ENCODE measurements at regions not wholly inside any gene's neighbourhood (a gene's known extent, or its start where the extent isn't known, plus 50 kb on each side); places are given as distances from the start of the nearest gene placed in this dataset.
"Not testable (repeated sequence)": the region's sequence is repeated elsewhere in the genome, so short reads cannot be mapped to it uniquely, and the experiment has no call there.

- H3K36me3 ChIP-seq (ENCODE audit: control insufficient read depth in 1 of 2, insufficient read depth in 2 of 2, low read depth in 1 of 2, low read length in 2 of 2), result no peaks in the 10 kb centered on the region
- no peak overlapping the region for H3K23ac ChIP-seq (ENCODE audit: low read length in 2 of 2)
- no peak overlapping the region for H3K14ac ChIP-seq (ENCODE audit: low read length in 2 of 2)
- H3K4ac ChIP-seq (ENCODE audit: low read depth in 1 of 2, low read length in 2 of 2), result no peak overlapping the region
- H3K27me3 ChIP-seq (ENCODE audit: control insufficient read depth in 1 of 2, insufficient read depth in 1 of 2, low read length in 2 of 2), result no peaks in the 10 kb centered on the region
- H4K8ac ChIP-seq (ENCODE audit: low read length), result no peak overlapping the region
- no peak overlapping the region for H2BK120ac ChIP-seq (ENCODE audit: low read depth, low read length)
- H3K9ac ChIP-seq (ENCODE audit: low read length), result no peak overlapping the region
- peak; percentile 64 for DNase-seq
- no peak overlapping the region for H3K27ac ChIP-seq (ENCODE audit: low read length, poor library complexity, severe bottlenecking)
- H3K4me1 ChIP-seq (ENCODE audit: control insufficient read depth, insufficient read depth, low read depth, low read length), result no peaks in the 10 kb centered on the region
- H3K79me1 ChIP-seq (replicated peaks; ENCODE audit: low read length, poor library complexity, severe bottlenecking), result no peaks in the 10 kb centered on the region
- no peak overlapping the region for H2AK5ac ChIP-seq (ENCODE audit: low read length, severe bottlenecking)
- H4K91ac ChIP-seq (ENCODE audit: low read length), result no peak overlapping the region
- no peak overlapping the region for H3K18ac ChIP-seq (ENCODE audit: low read depth in 1 of 2, low read length in 2 of 2)
- no peak overlapping the region for H3K4me3 ChIP-seq (ENCODE audit: insufficient read depth in 1 of 2, low read depth in 1 of 2, low read length in 2 of 2)
- H2AFZ ChIP-seq (ENCODE audit: low read depth, low read length), result no peak overlapping the region
- no peak overlapping the region for H2BK12ac ChIP-seq (ENCODE audit: low read length in 2 of 2)
- WGBS, result no CpG with 5 or more reads among the region's 2 CpGs
- no peak overlapping the region for H3K4me2 ChIP-seq (ENCODE audit: low read length, poor library complexity, severe bottlenecking)
- no peaks in the 10 kb centered on the region for H3K9me3 ChIP-seq (ENCODE audit: control insufficient read depth, low read length)
- no peak overlapping the region for H2BK15ac ChIP-seq (ENCODE audit: low read depth, poor library complexity, severe bottlenecking)
- no peak overlapping the region for H2BK5ac ChIP-seq (ENCODE audit: low read depth, low read length, poor library complexity, severe bottlenecking)
Measured at GRCh38 chr5:23411994-23412393, 95.4 kb upstream of the PRDM9 start.

DNA sequence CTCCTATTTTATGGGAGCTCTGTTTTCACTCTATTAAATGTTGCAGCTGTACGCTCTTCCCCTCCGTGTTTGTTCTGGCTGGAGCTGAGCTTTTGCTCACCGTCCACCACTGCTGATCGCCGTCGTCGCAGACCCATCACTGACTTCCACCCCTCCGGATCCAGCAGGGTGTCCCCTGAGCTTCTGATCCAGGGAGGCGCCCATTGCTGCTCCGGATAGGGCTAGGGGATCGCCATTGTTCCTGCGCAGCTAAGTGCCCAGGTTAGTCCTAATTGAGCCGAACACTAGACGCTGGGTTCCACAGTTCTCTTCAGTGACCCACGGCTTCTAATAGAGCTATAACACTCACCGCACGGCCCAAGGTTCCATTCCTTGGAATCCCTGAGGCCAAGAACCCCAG lies 96.2 kb upstream of the PRDM9 start:
- no peak overlapping the region for H3K4me2 ChIP-seq (ENCODE audit: low read length, poor library complexity, severe bottlenecking)
- H3K9me3 ChIP-seq (ENCODE audit: control insufficient read depth, low read length), result no peaks in the 10 kb centered on the region
- no peak overlapping the region for H3K9ac ChIP-seq (ENCODE audit: low read length)
- H2AFZ ChIP-seq (ENCODE audit: low read depth, low read length), result peak overlapping the region; percentile 14
- 97% methylated on average over 17 of the region's 17 CpGs for WGBS
- no peak overlapping the region for H3K27ac ChIP-seq (ENCODE audit: low read length, poor library complexity, severe bottlenecking)
- no peak overlapping the region for H2BK15ac ChIP-seq (ENCODE audit: low read depth, poor library complexity, severe bottlenecking)
- no peak overlapping the region for H2BK5ac ChIP-seq (ENCODE audit: low read depth, low read length, poor library complexity, severe bottlenecking)
- H3K79me1 ChIP-seq (replicated peaks; ENCODE audit: low read length, poor library complexity, severe bottlenecking), result no peaks in the 10 kb centered on the region
- no peak overlapping the region for H4K91ac ChIP-seq (ENCODE audit: low read length)
- no peak overlapping the region for H4K8ac ChIP-seq (ENCODE audit: low read length)
- H3K4me3 ChIP-seq (ENCODE audit: insufficient read depth in 1 of 2, low read depth in 1 of 2, low read length in 2 of 2), result no peak overlapping the region
- no peaks in the 10 kb centered on the region for H3K4me1 ChIP-seq (ENCODE audit: control insufficient read depth, insufficient read depth, low read depth, low read length)
- no peak overlapping the region for H2BK12ac ChIP-seq (ENCODE audit: low read length in 2 of 2)
- no peak overlapping the region for H3K14ac ChIP-seq (ENCODE audit: low read length in 2 of 2)
- no peak overlapping the region for H2AK5ac ChIP-seq (ENCODE audit: low read length, severe bottlenecking)
- no peaks in the 10 kb centered on the region for H3K36me3 ChIP-seq (ENCODE audit: control insufficient read depth in 1 of 2, insufficient read depth in 2 of 2, low read depth in 1 of 2, low read length in 2 of 2)
- H2BK120ac ChIP-seq (ENCODE audit: low read depth, low read length), result no peak overlapping the region
- H3K18ac ChIP-seq (ENCODE audit: low read depth in 1 of 2, low read length in 2 of 2), result no peak overlapping the region
- no peak overlapping the region for H3K4ac ChIP-seq (ENCODE audit: low read depth in 1 of 2, low read length in 2 of 2)
- no peaks in the 10 kb centered on the region for H3K27me3 ChIP-seq (ENCODE audit: control insufficient read depth in 1 of 2, insufficient read depth in 1 of 2, low read length in 2 of 2)
- no peak overlapping the region for H3K23ac ChIP-seq (ENCODE audit: low read length in 2 of 2)
- no peak for DNase-seq

DNA sequence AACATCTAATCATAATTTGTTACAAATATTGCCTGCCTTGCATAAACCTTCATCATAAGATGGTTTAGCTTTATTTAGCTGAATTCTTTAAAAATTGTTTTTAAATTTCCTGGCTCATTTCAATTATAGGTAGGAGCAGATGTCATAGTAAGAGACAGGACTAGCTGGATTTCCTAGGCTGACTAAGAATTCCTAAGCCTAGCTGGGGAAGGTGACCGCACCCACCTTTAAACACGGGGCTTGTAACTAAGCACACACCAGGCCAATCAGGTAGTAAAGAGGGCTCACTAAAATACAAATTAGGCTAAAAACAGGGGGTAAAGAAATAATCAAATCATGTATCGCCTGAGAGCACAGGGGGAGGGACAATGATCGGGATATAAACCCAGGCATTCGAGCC lies 96.6 kb upstream of the PRDM9 start:
- not testable (repeated sequence) for H3K4me2 ChIP-seq (ENCODE audit: low read length, poor library complexity, severe bottlenecking); H3K9me3 ChIP-seq (ENCODE audit: control insufficient read depth, low read length); H2BK12ac ChIP-seq (ENCODE audit: low read length in 2 of 2); H3K9ac ChIP-seq (ENCODE audit: low read length); H2AFZ ChIP-seq (ENCODE audit: low read depth, low read length); H2AK5ac ChIP-seq (ENCODE audit: low read length, severe bottlenecking); H3K27ac ChIP-seq (ENCODE audit: low read length, poor library complexity, severe bottlenecking); H3K4ac ChIP-seq (ENCODE audit: low read depth in 1 of 2, low read length in 2 of 2); H3K4me1 ChIP-seq (ENCODE audit: control insufficient read depth, insufficient read depth, low read depth, low read length); H3K79me1 ChIP-seq (replicated peaks; ENCODE audit: low read length, poor library complexity, severe bottlenecking); H3K27me3 ChIP-seq (ENCODE audit: control insufficient read depth in 1 of 2, insufficient read depth in 1 of 2, low read length in 2 of 2); H3K18ac ChIP-seq (ENCODE audit: low read depth in 1 of 2, low read length in 2 of 2); H4K91ac ChIP-seq (ENCODE audit: low read length); H3K4me3 ChIP-seq (ENCODE audit: insufficient read depth in 1 of 2, low read depth in 1 of 2, low read length in 2 of 2); H2BK120ac ChIP-seq (ENCODE audit: low read depth, low read length); DNase-seq; H2BK5ac ChIP-seq (ENCODE audit: low read depth, low read length, poor library complexity, severe bottlenecking); H4K8ac ChIP-seq (ENCODE audit: low read length); H2BK15ac ChIP-seq (ENCODE audit: low read depth, poor library complexity, severe bottlenecking); H3K23ac ChIP-seq (ENCODE audit: low read length in 2 of 2); H3K36me3 ChIP-seq (ENCODE audit: control insufficient read depth in 1 of 2, insufficient read depth in 2 of 2, low read depth in 1 of 2, low read length in 2 of 2); H3K14ac ChIP-seq (ENCODE audit: low read length in 2 of 2)
- 95% methylated on average over 5 of the region's 5 CpGs for WGBS

GRCh38 chr5:23405316-23406068 lies 101.9 kb upstream of the PRDM9 start:
- WGBS, result 96% methylated on average over 2 of the region's 3 CpGs

More at GRCh38 chr5:23405316-23406068, 101.9 kb upstream of the PRDM9 start:
- Histone ChIP-seq H2AFZ (ENCODE audit: low read depth, low read length) (no peak overlapping the region), H3K36me3 (ENCODE audit: control insufficient read depth in 1 of 2, insufficient read depth in 2 of 2, low read depth in 1 of 2, low read length in 2 of 2) (no peaks in the 10 kb centered on the region), H2BK12ac (ENCODE audit: low read length in 2 of 2) (no peak overlapping the region), H3K4ac (ENCODE audit: low read depth in 1 of 2, low read length in 2 of 2) (no peak overlapping the region), H4K91ac (ENCODE audit: low read length) (no peak overlapping the region), H2BK5ac (ENCODE audit: low read depth, low read length, poor library complexity, severe bottlenecking) (no peak overlapping the region), H3K23ac (ENCODE audit: low read length in 2 of 2) (no peak overlapping the region), H2AK5ac (ENCODE audit: low read length, severe bottlenecking) (no peak overlapping the region), H3K9ac (ENCODE audit: low read length) (no peak overlapping the region), H4K8ac (ENCODE audit: low read length) (no peak overlapping the region), H3K14ac (ENCODE audit: low read length in 2 of 2) (no peak overlapping the region), H3K4me1 (ENCODE audit: control insufficient read depth, insufficient read depth, low read depth, low read length) (no peaks in the 10 kb centered on the region), H3K18ac (ENCODE audit: low read depth in 1 of 2, low read length in 2 of 2) (no peak overlapping the region), H3K4me2 (ENCODE audit: low read length, poor library complexity, severe bottlenecking) (no peak overlapping the region), H2BK120ac (ENCODE audit: low read depth, low read length) (no peak overlapping the region), H3K27me3 (ENCODE audit: control insufficient read depth in 1 of 2, insufficient read depth in 1 of 2, low read length in 2 of 2) (no peaks in the 10 kb centered on the region), H3K27ac (ENCODE audit: low read length, poor library complexity, severe bottlenecking) (no peak overlapping the region), H3K4me3 (ENCODE audit: insufficient read depth in 1 of 2, low read depth in 1 of 2, low read length in 2 of 2) (no peak overlapping the region), H3K79me1 (replicated peaks; ENCODE audit: low read length, poor library complexity, severe bottlenecking) (no peaks in the 10 kb centered on the region), H3K9me3 (ENCODE audit: control insufficient read depth, low read length) (peaks cover 4% of the 10 kb centered on the region), H2BK15ac (ENCODE audit: low read depth, poor library complexity, severe bottlenecking) (no peak overlapping the region)
- DNase-seq, result no peak

Data from mesenchymal stem cell (in vitro differentiated cells and primary cell).